Hepatocyte (in vitro differentiated cells): ENCODE measurements at regions not wholly inside any gene's neighbourhood (a gene's known extent, or its start where the extent isn't known, plus 50 kb on each side); places are given as distances from the start of the nearest gene placed in this dataset.

Experiments used
- DNase-seq: peaks from one replicate; pipeline ENCODE4 v3.0.0-alpha.2; 2016; ENCODE audit warnings: low spot score
- H2AFZ ChIP-seq: fragments of 200-600 bp; sonication (generic); 2 replicates; pipeline ENCODE4 v1.6.0; 2016; ENCODE audit warnings: antibody characterized with exemption, mild to moderate bottlenecking
- H3K27ac ChIP-seq: fragments of 200-600 bp; sonication (generic); 2 replicates; pipeline ENCODE4 v1.5.1; 2016; ENCODE audit warnings: mild to moderate bottlenecking
- H3K27me3 ChIP-seq: fragments of 200-600 bp; sonication (generic); 2 replicates; pipeline ENCODE4 v1.6.1; 2016
- H3K36me3 ChIP-seq: fragments of 200-600 bp; sonication (generic); replicated peaks from 2 replicates; pipeline ENCODE4 v1.5.1; 2016; ENCODE audit warnings: low read depth; ENCODE audit not compliant: insufficient read depth
- H3K4me1 ChIP-seq: fragments of 200-600 bp; sonication (generic); 2 replicates; pipeline ENCODE4 v1.5.1; 2016; ENCODE audit warnings: mild to moderate bottlenecking, moderate library complexity; ENCODE audit not compliant: insufficient read depth
- H3K4me2 ChIP-seq: fragments of 200-600 bp; sonication (generic); 2 replicates; pipeline ENCODE4 v1.6.0; 2016
- H3K4me3 ChIP-seq: fragments of 200-600 bp; sonication (generic); 2 replicates; pipeline ENCODE4 v1.5.1; 2016; ENCODE audit warnings: mild to moderate bottlenecking
- H3K79me2 ChIP-seq: fragments of 200-600 bp; sonication (generic); 2 replicates; pipeline ENCODE4 v1.6.0; 2017; ENCODE audit warnings: mild to moderate bottlenecking
- H3K9me2 ChIP-seq: fragments of 200-600 bp; sonication (generic); replicated peaks from 2 replicates; pipeline ENCODE4 v1.6.0; 2017; ENCODE audit warnings: mild to moderate bottlenecking; ENCODE audit not compliant: insufficient read depth
- H3K9me3 ChIP-seq: fragments of 200-600 bp; sonication (generic); 2 replicates; pipeline ENCODE4 v1.5.1; 2016; ENCODE audit warnings: low read depth, mild to moderate bottlenecking
- H4K20me1 ChIP-seq: fragments of 200-600 bp; sonication (generic); 2 replicates; pipeline ENCODE4 v1.6.0; 2016; ENCODE audit warnings: mild to moderate bottlenecking; ENCODE audit not compliant: insufficient read depth, poor library complexity, severe bottlenecking
- CTCF ChIP-seq: fragments of 200-600 bp; sonication (generic); IDR thresholded peaks from 2 replicates; pipeline ENCODE4 v1.5.1; 2016; ENCODE audit warnings: antibody characterized with exemption, mild to moderate bottlenecking; ENCODE audit not compliant: poor library complexity
- EZH2 ChIP-seq: fragments of 200-600 bp; sonication (generic); IDR thresholded peaks from 2 replicates; pipeline ENCODE4 v1.6.1; 2016; ENCODE audit warnings: antibody characterized with exemption, mild to moderate bottlenecking, borderline replicate concordance
- EZH2phosphoT487 ChIP-seq: fragments of 200-600 bp; sonication (generic); IDR thresholded peaks from one replicate; pipeline ENCODE4 v1.6.1; 2018; ENCODE audit warnings: antibody characterized with exemption, mild to moderate bottlenecking, low read depth, moderate library complexity; ENCODE audit not compliant: unreplicated experiment, severe bottlenecking
- WGBS: methylation state at CpG from one replicate; pipeline ENCODE4 v1.1.6; 2016; ENCODE audit warnings: low lambda C conversion rate; ENCODE audit errors: missing lambda C conversion rate; 5-methylcytosine and 5-hydroxymethylcytosine counted together

DNA sequence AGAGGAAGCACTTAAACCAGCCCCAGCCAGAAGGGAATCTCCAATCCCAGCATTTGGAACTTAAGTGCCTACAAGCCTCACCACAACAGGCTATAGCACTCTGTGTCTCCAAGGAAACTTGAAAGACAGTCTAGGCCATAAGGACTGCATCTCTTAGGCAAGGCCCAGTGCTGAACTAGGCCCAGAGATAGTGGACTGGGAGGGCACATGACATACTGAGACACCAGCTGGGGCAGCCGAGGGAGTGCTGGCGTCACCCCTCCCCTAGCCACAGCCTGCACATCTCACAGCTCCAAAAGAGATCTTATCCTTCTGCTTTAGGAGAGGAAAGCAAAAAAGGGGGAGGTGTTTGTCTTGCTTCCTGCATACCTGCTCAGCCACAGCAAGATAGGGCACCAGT is 618.5 kb downstream of the COL12A1 start:
- H3K9me2 ChIP-seq, result no peaks in the 10 kb centered on the region
- H4K20me1 ChIP-seq, result no peaks in the 10 kb centered on the region
- H3K4me1 ChIP-seq, result no peaks in the 10 kb centered on the region
- no peak overlapping the region for H3K4me3 ChIP-seq
- H3K27ac ChIP-seq, result no peak overlapping the region
- no peaks in the 10 kb centered on the region for H3K79me2 ChIP-seq
- no peaks in the 10 kb centered on the region for H3K27me3 ChIP-seq
- H3K36me3 ChIP-seq, result no peaks in the 10 kb centered on the region
- 92% methylated on average over 2 of the region's 2 CpGs for WGBS
- no peak for DNase-seq
- H2AFZ ChIP-seq, result no peak overlapping the region
- H3K4me2 ChIP-seq, result no peak overlapping the region
- TF ChIP-seq EZH2 (no peak), EZH2phosphoT487 (no peak), CTCF (no peak)
- H3K9me3 ChIP-seq, result no peaks in the 10 kb centered on the region

DNA sequence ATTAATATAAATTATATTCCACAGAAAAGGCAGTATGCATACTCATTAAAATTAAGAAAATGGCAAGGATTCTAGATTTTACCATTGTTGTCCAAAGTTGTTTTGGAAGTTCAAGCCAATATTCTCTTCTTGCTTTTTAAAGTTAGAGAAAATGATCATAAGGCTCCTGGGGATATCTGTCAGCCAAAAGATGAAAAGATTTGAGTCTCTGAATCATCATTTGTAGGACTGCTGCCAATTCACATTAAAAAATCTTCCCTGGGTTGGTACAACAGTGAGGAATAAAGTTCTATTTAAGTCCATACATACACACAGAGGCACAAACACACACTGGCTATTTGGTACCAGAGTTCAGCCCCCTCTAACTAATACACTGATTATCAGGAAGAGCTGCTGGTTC is 620.1 kb downstream of the COL12A1 start:
- no peak for DNase-seq
- H3K9me3 ChIP-seq, result no peaks in the 10 kb centered on the region
- no peaks in the 10 kb centered on the region for H3K4me1 ChIP-seq
- H3K4me3 ChIP-seq, result no peak overlapping the region
- H3K9me2 ChIP-seq, result no peaks in the 10 kb centered on the region
- no peak overlapping the region for H3K4me2 ChIP-seq
- no peak overlapping the region for H2AFZ ChIP-seq
- no peak overlapping the region for H3K27ac ChIP-seq
- H3K36me3 ChIP-seq, result no peaks in the 10 kb centered on the region
- TF ChIP-seq EZH2, result no peak
- TF ChIP-seq EZH2phosphoT487, result no peak
- no peak for TF ChIP-seq CTCF
- no peaks in the 10 kb centered on the region for H3K27me3 ChIP-seq
- H4K20me1 ChIP-seq, result no peaks in the 10 kb centered on the region
- H3K79me2 ChIP-seq, result no peaks in the 10 kb centered on the region

DNA sequence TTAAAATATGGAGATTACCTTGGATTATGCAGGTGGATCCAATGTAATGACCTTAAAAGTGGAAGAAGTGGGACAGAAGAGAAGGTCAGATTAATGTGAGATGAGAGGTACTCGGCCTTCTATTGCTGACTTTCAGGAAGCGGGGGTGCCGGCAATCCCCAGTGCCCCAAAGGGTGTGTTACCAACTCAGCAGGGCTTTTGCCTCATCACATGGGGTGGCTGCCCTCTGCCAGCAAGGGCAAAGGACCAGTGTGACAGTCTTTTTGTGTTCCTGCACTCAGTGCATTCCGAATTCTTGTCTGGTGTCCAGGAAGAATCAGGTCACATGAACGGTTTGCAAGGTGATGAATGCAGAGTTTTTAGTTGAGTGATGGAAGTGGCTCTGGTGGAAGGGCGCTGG is 624.2 kb downstream of the COL12A1 start:
- H3K27me3 ChIP-seq, result no peaks in the 10 kb centered on the region
- TF ChIP-seq EZH2phosphoT487 (no peak), EZH2 (no peak), CTCF (no peak)
- no peak overlapping the region for H3K4me2 ChIP-seq
- DNase-seq, result no peak
- no peak overlapping the region for H3K4me3 ChIP-seq
- WGBS, result 90% methylated on average over 6 of the region's 6 CpGs
- no peaks in the 10 kb centered on the region for H3K4me1 ChIP-seq
- no peaks in the 10 kb centered on the region for H3K79me2 ChIP-seq
- no peaks in the 10 kb centered on the region for H4K20me1 ChIP-seq
- no peaks in the 10 kb centered on the region for H3K9me3 ChIP-seq
- H3K27ac ChIP-seq, result no peak overlapping the region
- H3K36me3 ChIP-seq, result no peaks in the 10 kb centered on the region
- no peak overlapping the region for H2AFZ ChIP-seq
- H3K9me2 ChIP-seq, result no peaks in the 10 kb centered on the region

DNA sequence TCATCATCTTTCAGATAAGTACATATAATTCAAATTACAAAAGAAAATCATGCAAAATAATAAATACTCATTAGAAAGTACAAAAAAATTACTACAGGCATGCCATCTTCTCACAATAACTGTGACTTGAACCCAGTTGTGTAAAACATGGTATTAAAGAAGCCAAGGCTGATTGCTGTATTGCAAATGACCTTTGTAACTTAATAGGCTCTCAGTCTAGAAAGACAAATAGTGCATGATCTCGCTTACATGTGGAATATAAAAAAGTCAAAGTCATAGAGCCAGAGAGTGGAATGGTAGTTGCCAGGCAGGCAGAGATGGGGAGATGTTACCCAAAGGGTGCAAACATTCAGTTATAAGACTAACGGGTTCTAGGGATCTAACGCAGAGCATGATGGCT is 626.1 kb downstream of the COL12A1 start:
- Histone ChIP-seq H3K9me3 (no peaks in the 10 kb centered on the region), H3K79me2 (no peaks in the 10 kb centered on the region), H3K9me2 (no peaks in the 10 kb centered on the region), H3K27me3 (no peaks in the 10 kb centered on the region), H3K4me2 (no peak overlapping the region), H4K20me1 (no peaks in the 10 kb centered on the region), H2AFZ (no peak overlapping the region), H3K4me3 (no peak overlapping the region), H3K27ac (no peak overlapping the region), H3K36me3 (no peaks in the 10 kb centered on the region), H3K4me1 (no peaks in the 10 kb centered on the region)
- WGBS, result 85% methylated on average over 3 of the region's 3 CpGs
- DNase-seq, result no peak
- TF ChIP-seq EZH2phosphoT487 (no peak), CTCF (no peak), EZH2 (no peak)
